ENCODE measurements at regions not wholly inside any gene's neighbourhood (a gene's known extent, or its start where the extent isn't known, plus 50 kb on each side); places are given as distances from the start of the nearest gene placed in this dataset.

DNA sequence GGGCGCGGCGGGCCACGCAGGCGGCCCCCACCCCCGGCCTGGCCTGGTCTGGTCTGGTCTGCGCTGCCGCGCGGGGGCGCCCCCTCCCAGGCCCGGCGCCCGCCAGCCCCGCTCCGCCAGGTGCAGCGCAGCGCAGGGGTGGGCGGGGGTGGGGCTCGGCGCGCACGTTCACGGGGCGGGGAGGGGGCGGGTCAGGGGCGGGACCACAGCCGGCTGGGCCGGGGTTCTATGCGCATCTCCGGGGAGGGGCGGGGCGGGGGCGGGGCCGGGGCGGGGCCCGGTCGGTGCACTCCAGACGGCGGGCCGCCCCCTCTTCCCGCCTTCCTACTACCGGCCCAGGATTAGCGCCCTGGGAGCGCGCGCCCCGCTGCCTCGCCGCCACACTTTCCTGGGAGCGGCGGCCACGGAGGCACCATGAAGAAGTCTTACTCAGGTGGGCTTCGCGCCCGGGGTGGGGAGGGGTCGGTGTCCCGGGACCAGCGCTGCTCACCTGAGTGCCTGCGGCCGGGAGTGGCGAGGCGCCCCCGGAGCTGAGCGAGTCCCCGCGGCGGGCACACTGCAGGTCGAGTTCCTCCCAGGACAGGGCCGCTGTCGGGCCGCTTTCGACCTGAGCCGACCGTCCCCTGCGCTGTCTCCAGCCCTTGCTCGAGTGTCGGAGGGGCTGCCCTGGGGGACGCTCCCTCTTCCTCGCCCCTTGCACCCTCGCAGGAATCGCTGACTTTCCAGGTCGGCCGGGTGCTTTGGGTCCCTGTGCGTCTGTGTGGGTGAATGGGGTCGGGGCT is 140.5 kb downstream of the SEC14L1 start:
- TF ChIP-seq CTCF (IDR thresholded peaks at IDR 0.05; ENCODE audit: control extremely low read depth in 1 of 3, insufficient read depth in 1 of 3, low read depth in 1 of 3, low read length in 3 of 3) (peak; percentile 10 to 43 (median 42)), RFX5 (IDR thresholded peaks at IDR 0.05; ENCODE audit: borderline replicate concordance, low read depth, low read length) (no peak), EP300 (IDR thresholded peaks at IDR 0.05; ENCODE audit: borderline replicate concordance in 1 of 2, low read depth in 2 of 2, low read length in 2 of 2) (no peak), EZH2 (IDR thresholded peaks at IDR 0.05; ENCODE audit: low read depth, low read length, severe bottlenecking) (peak; percentile 25), YY1 (IDR thresholded peaks at IDR 0.05; ENCODE audit: low read depth, low read length) (no peak)
